ENCODE measurements at regions not wholly inside any gene's neighbourhood (a gene's known extent, or its start where the extent isn't known, plus 50 kb on each side); places are given as distances from the start of the nearest gene placed in this dataset.

DNA sequence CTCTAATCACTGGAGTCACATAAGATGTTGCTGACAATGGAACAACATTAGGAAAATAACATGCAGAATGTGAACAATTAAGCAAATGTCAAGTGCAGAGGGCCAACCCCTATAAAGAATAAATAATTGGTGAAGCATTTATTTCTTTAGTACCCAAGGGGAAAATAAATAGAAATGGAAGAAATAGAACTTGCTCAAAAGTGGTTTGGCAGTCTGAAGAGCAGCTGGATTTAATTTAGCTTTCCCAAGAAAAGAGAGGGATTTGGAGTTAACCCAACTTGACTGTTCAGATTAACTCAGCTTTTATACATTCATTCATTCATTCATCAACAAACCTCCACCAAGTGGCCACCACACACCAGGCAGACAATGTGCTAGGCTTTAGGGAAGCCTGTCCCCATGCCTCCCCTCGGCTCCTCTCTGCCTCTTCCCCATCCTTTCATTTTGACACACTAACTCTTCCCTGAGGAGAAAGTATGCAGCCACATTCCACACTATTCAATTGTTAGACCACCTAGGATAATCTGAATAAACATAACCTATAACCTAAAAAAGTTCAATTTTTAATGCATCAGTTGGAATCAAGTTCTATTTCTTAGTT lies 295.5 kb downstream of the AHR start:
- TF ChIP-seq CTCF (IDR thresholded peaks at IDR 0.05) (no peak), POLR2A (IDR thresholded peaks at IDR 0.05) (no peak)
